OCI-LY1 (cell line): ENCODE measurements at regions not wholly inside any gene's neighbourhood (a gene's known extent, or its start where the extent isn't known, plus 50 kb on each side); places are given as distances from the start of the nearest gene placed in this dataset.

Source experiments
- H2AFZ ChIP-seq: fragments of 200-600 bp; sonication (generic), shearing (Covaris generic); 2 replicates; pipeline ENCODE4 v1.6.0; 2014; ENCODE audit warnings: antibody characterized with exemption, mild to moderate bottlenecking, low read length
- H3F3A ChIP-seq: fragments of 200-600 bp; sonication (generic), shearing (Covaris generic); 2 replicates; pipeline ENCODE4 v1.6.0; 2014; ENCODE audit warnings: mild to moderate bottlenecking, antibody characterized with exemption, low read length, moderate library complexity; ENCODE audit not compliant: insufficient read depth
- H3K27ac ChIP-seq: fragments of 200-600 bp; sonication (generic); 2 replicates; pipeline ENCODE4 v1.5.1; 2014; ENCODE audit warnings: low read length, mixed run types, mild to moderate bottlenecking, low read depth; ENCODE audit not compliant: poor library complexity, severe bottlenecking
- H3K27me3 ChIP-seq: fragments of 200-600 bp; sonication (generic); 2 replicates; pipeline ENCODE4 v1.6.0; 2014; ENCODE audit warnings: antibody characterized with exemption, mild to moderate bottlenecking, low read length, moderate library complexity; ENCODE audit not compliant: insufficient read depth
- H3K36me3 ChIP-seq: fragments of 200-600 bp; sonication (generic); 2 replicates; pipeline ENCODE4 v1.6.1; 2014; ENCODE audit warnings: mild to moderate bottlenecking, antibody characterized with exemption, low read length, moderate library complexity, mixed read lengths; ENCODE audit not compliant: insufficient read depth
- H3K4me1 ChIP-seq: fragments of 200-600 bp; sonication (generic); 2 replicates; pipeline ENCODE4 v1.5.1; 2014; ENCODE audit warnings: mild to moderate bottlenecking, low read length, moderate library complexity; ENCODE audit not compliant: insufficient read depth, severe bottlenecking
- H3K4me2 ChIP-seq: fragments of 200-600 bp; sonication (generic), shearing (Covaris generic); 2 replicates; pipeline ENCODE4 v1.6.1; 2014; ENCODE audit warnings: low read length
- H3K4me3 ChIP-seq: fragments of 200-600 bp; sonication (generic); 2 replicates; pipeline ENCODE4 v1.5.1; 2014; ENCODE audit warnings: low read length, low read depth, mild to moderate bottlenecking, mixed read lengths; ENCODE audit not compliant: poor library complexity, severe bottlenecking
- H3K79me2 ChIP-seq: fragments of 200-600 bp; shearing (Covaris generic); 2 replicates; pipeline ENCODE4 v1.6.1; 2016; ENCODE audit warnings: mixed run types, low read length, mixed read lengths; ENCODE audit not compliant: insufficient read depth
- H3K9ac ChIP-seq: fragments of 200-600 bp; sonication (generic), shearing (Covaris generic); 2 replicates; pipeline ENCODE4 v1.6.1; 2014; ENCODE audit warnings: mild to moderate bottlenecking, low read length, mixed read lengths
- H3K9me2 ChIP-seq: fragments of 200-600 bp; sonication (generic), shearing (Covaris generic); 2 replicates; pipeline ENCODE4 v1.6.1; 2014; ENCODE audit warnings: low read depth, mild to moderate bottlenecking, low read length, mixed read lengths
- H3K9me3 ChIP-seq: fragments of 200-600 bp; shearing (Covaris generic); 2 replicates; pipeline ENCODE4 v1.6.1; 2014; ENCODE audit warnings: low read length, mixed read lengths
- H4K20me1 ChIP-seq: fragments of 200-600 bp; sonication (generic), shearing (Covaris generic); 2 replicates; pipeline ENCODE4 v1.6.0; 2016; ENCODE audit warnings: mild to moderate bottlenecking, low read length; ENCODE audit not compliant: insufficient read depth
- EZH2 ChIP-seq: fragments of 200-600 bp; sonication (generic), shearing (Covaris generic); IDR thresholded peaks from 2 replicates; pipeline ENCODE4 v1.8.0; 2017; ENCODE audit warnings: borderline replicate concordance, mixed run types, mild to moderate bottlenecking, antibody characterized with exemption, low read length, moderate library complexity, mixed read lengths
- TF ChIP-seq, protein P1 (sequence below): fragments of 200-600 bp; sonication (generic), shearing (Covaris generic); IDR thresholded peaks from 2 replicates; pipeline ENCODE4 v1.5.1; 2017; ENCODE audit warnings: mild to moderate bottlenecking, antibody characterized with exemption, low read length, moderate library complexity, mixed read lengths

GRCh38 chr13:55553701-55554100 is 1587.0 kb upstream of the PRR20A start:
- Histone ChIP-seq H3K36me3 (no peaks in the 10 kb centered on the region), H3K9me3 (no peaks in the 10 kb centered on the region)

DNA sequence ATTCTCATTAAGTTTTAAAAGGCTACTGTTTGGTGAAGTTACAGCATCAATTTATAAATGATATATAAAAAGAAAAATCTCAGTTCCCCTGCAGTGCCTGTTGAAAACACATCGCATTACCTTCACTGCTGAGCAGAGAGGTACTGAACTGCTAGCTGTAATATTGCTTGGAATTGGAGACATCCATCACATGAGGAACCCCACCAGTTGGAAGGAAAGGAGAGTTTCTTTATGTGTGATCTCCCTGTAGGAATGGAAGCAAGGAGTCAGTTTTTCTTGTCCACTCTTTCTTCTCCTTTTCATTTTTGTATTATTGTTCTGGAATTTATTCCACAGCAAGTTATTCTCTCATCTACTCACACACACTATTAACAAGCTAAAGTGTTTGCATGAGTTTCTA is 1586.0 kb upstream of the PRR20A start:
- no peaks in the 10 kb centered on the region for H3K27me3 ChIP-seq

More at GRCh38 chr13:55553701-55554100, 1587.0 kb upstream of the PRR20A start:
- Histone ChIP-seq H3K4me3 (no peak overlapping the region), H3K79me2 (no peaks in the 10 kb centered on the region), H3K9ac (no peak overlapping the region), H3K9me2 (no peaks in the 10 kb centered on the region), H2AFZ (no peak overlapping the region), H3F3A (no peaks in the 10 kb centered on the region), H4K20me1 (no peaks in the 10 kb centered on the region), H3K27me3 (no peaks in the 10 kb centered on the region), H3K4me2 (no peak overlapping the region), H3K27ac (no peak overlapping the region), H3K4me1 (no peaks in the 10 kb centered on the region)
- TF ChIP-seq, protein P1, sequence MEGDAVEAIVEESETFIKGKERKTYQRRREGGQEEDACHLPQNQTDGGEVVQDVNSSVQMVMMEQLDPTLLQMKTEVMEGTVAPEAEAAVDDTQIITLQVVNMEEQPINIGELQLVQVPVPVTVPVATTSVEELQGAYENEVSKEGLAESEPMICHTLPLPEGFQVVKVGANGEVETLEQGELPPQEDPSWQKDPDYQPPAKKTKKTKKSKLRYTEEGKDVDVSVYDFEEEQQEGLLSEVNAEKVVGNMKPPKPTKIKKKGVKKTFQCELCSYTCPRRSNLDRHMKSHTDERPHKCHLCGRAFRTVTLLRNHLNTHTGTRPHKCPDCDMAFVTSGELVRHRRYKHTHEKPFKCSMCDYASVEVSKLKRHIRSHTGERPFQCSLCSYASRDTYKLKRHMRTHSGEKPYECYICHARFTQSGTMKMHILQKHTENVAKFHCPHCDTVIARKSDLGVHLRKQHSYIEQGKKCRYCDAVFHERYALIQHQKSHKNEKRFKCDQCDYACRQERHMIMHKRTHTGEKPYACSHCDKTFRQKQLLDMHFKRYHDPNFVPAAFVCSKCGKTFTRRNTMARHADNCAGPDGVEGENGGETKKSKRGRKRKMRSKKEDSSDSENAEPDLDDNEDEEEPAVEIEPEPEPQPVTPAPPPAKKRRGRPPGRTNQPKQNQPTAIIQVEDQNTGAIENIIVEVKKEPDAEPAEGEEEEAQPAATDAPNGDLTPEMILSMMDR, result no peak
- no peak for TF ChIP-seq EZH2

GRCh38 chr13:55560331-55560730 is 1580.4 kb upstream of the PRR20A start:
- H3K9me3 ChIP-seq, result no peaks in the 10 kb centered on the region
- no peak overlapping the region for H3K4me2 ChIP-seq
- H3K27me3 ChIP-seq, result no peaks in the 10 kb centered on the region
- H3K36me3 ChIP-seq, result no peaks in the 10 kb centered on the region
- H3K79me2 ChIP-seq, result no peaks in the 10 kb centered on the region
- H4K20me1 ChIP-seq, result no peaks in the 10 kb centered on the region
- no peak overlapping the region for H3K9ac ChIP-seq
- H2AFZ ChIP-seq, result no peak overlapping the region
- no peaks in the 10 kb centered on the region for H3F3A ChIP-seq
- no peaks in the 10 kb centered on the region for H3K4me1 ChIP-seq
- no peaks in the 10 kb centered on the region for H3K9me2 ChIP-seq
- no peak overlapping the region for H3K27ac ChIP-seq
- no peak for TF ChIP-seq EZH2
- TF ChIP-seq, protein P1, result no peak
- H3K4me3 ChIP-seq, result no peak overlapping the region

More for the DNA sequence above, 1586.0 kb upstream of the PRR20A start:
- Histone ChIP-seq H3K4me3 (no peak overlapping the region), H3K9me2 (no peaks in the 10 kb centered on the region), H4K20me1 (no peaks in the 10 kb centered on the region), H3F3A (no peaks in the 10 kb centered on the region), H3K9me3 (no peaks in the 10 kb centered on the region), H3K4me1 (no peaks in the 10 kb centered on the region), H3K79me2 (no peaks in the 10 kb centered on the region), H3K4me2 (no peak overlapping the region), H3K36me3 (no peaks in the 10 kb centered on the region), H3K27ac (no peak overlapping the region), H2AFZ (no peak overlapping the region), H3K9ac (no peak overlapping the region)
- TF ChIP-seq, protein P1, result no peak
- no peak for TF ChIP-seq EZH2
